H9 (cell line): ENCODE measurements at regions not wholly inside any gene's neighbourhood (a gene's known extent, or its start where the extent isn't known, plus 50 kb on each side); places are given as distances from the start of the nearest gene placed in this dataset.

ENCODE experiments used
- DNase-seq: peaks from one replicate; pipeline ENCODE4 v3.0.0-alpha.2; 2017
- H2AFZ ChIP-seq: one replicate; pipeline ENCODE4 v1.6.1; 2013; ENCODE audit warnings: mild to moderate bottlenecking, low read length, control low read depth, moderate library complexity
- H2AK5ac ChIP-seq: 2 replicates; pipeline ENCODE4 v1.6.1; 2013; ENCODE audit warnings: low read length, control low read depth, mixed read lengths; ENCODE audit not compliant: insufficient read length
- H2BK120ac ChIP-seq: one replicate; pipeline ENCODE4 v1.6.1; 2013; ENCODE audit warnings: low read depth, mild to moderate bottlenecking, low read length, control low read depth, inconsistent platforms; ENCODE audit not compliant: poor library complexity, severe bottlenecking
- H2BK12ac ChIP-seq: 2 replicates; pipeline ENCODE4 v1.6.1; 2013; ENCODE audit warnings: low read length, control low read depth, mixed read lengths, low read depth; ENCODE audit not compliant: insufficient read length
- H2BK15ac ChIP-seq: 2 replicates; pipeline ENCODE4 v1.6.1; 2013; ENCODE audit warnings: low read depth, low read length, control low read depth
- H2BK20ac ChIP-seq: one replicate; pipeline ENCODE4 v1.6.1; 2013; ENCODE audit warnings: low read depth, mild to moderate bottlenecking, low read length, control low read depth, inconsistent platforms; ENCODE audit not compliant: poor library complexity, severe bottlenecking
- H2BK5ac ChIP-seq: 2 replicates; pipeline ENCODE4 v1.6.1; 2013; ENCODE audit warnings: low read length, control low read depth, mixed read lengths; ENCODE audit not compliant: insufficient read length
- H3K14ac ChIP-seq: 2 replicates; pipeline ENCODE4 v1.6.1; 2013; ENCODE audit warnings: low read length, control low read depth; ENCODE audit not compliant: insufficient read depth
- H3K18ac ChIP-seq: 2 replicates; pipeline ENCODE4 v1.6.1; 2013; ENCODE audit warnings: low read depth, mild to moderate bottlenecking, mixed read lengths, low read length, control low read depth; ENCODE audit not compliant: insufficient read length
- H3K23ac ChIP-seq: 2 replicates; pipeline ENCODE4 v1.6.1; 2013; ENCODE audit warnings: low read length, control low read depth, mixed read lengths, low read depth; ENCODE audit not compliant: insufficient read length
- H3K23me2 ChIP-seq: 2 replicates; pipeline ENCODE4 v1.6.1; 2013; ENCODE audit warnings: low read depth, mild to moderate bottlenecking, mixed read lengths, low read length, control low read depth; ENCODE audit not compliant: insufficient read length, poor library complexity, severe bottlenecking
- H3K27ac ChIP-seq: 2 replicates; pipeline ENCODE4 v1.5.1; 2013; ENCODE audit warnings: low read length, control low read depth, mixed read lengths, low read depth; ENCODE audit not compliant: insufficient read length
- H3K27me3 ChIP-seq: 2 replicates; pipeline ENCODE4 v1.6.1; 2013; ENCODE audit warnings: low read length, control low read depth, inconsistent platforms; ENCODE audit not compliant: insufficient read depth
- H3K4ac ChIP-seq: 2 replicates; pipeline ENCODE4 v1.6.1; 2013; ENCODE audit warnings: low read depth, mild to moderate bottlenecking, control low read depth, inconsistent platforms, low read length, moderate library complexity
- H3K4me1 ChIP-seq: 2 replicates; pipeline ENCODE4 v1.6.1; 2013; ENCODE audit warnings: low read length, control low read depth, inconsistent platforms; ENCODE audit not compliant: insufficient read depth
- H3K4me2 ChIP-seq: 2 replicates; pipeline ENCODE4 v1.6.1; 2013; ENCODE audit warnings: low read length, control low read depth, mixed read lengths; ENCODE audit not compliant: insufficient read length, insufficient read depth
- H3K56ac ChIP-seq: 2 replicates; pipeline ENCODE4 v1.6.1; 2013; ENCODE audit warnings: low read depth, mild to moderate bottlenecking, mixed read lengths, low read length, control low read depth; ENCODE audit not compliant: insufficient read length
- H3K79me1 ChIP-seq: 2 replicates; pipeline ENCODE4 v1.6.1; 2013; ENCODE audit warnings: low read depth, mild to moderate bottlenecking, moderate library complexity, low read length, control low read depth, inconsistent platforms; ENCODE audit not compliant: insufficient read depth, poor library complexity, severe bottlenecking
- H3K79me2 ChIP-seq: 2 replicates; pipeline ENCODE4 v1.6.1; 2013; ENCODE audit warnings: low read length, control low read depth, inconsistent platforms; ENCODE audit not compliant: insufficient read depth
- H3K9ac ChIP-seq: 2 replicates; pipeline ENCODE4 v1.6.1; 2013; ENCODE audit warnings: low read length, control low read depth, mixed read lengths; ENCODE audit not compliant: insufficient read length; ENCODE audit errors: extremely low read depth
- H3K9me3 ChIP-seq: one replicate; pipeline ENCODE4 v1.6.1; 2013; ENCODE audit warnings: low read depth, low read length, inconsistent platforms; ENCODE audit not compliant: control insufficient read depth
- H3T11ph ChIP-seq: one replicate; pipeline ENCODE4 v1.6.1; 2013; ENCODE audit warnings: mild to moderate bottlenecking, low read length, control low read depth, inconsistent platforms
- H4K20me1 ChIP-seq: one replicate; pipeline ENCODE4 v1.6.1; 2013; ENCODE audit not compliant: control insufficient read depth, insufficient read length, insufficient read depth
- H4K5ac ChIP-seq: 2 replicates; pipeline ENCODE4 v1.6.1; 2013; ENCODE audit warnings: low read depth, mild to moderate bottlenecking, mixed read lengths, low read length, control low read depth; ENCODE audit not compliant: insufficient read length
- H4K8ac ChIP-seq: replicated peaks from 2 replicates; pipeline ENCODE4 v1.6.1; 2013; ENCODE audit warnings: low read length, control low read depth, mixed read lengths, low read depth; ENCODE audit not compliant: insufficient read length
- H4K91ac ChIP-seq: 2 replicates; pipeline ENCODE4 v1.6.1; 2013; ENCODE audit warnings: low read depth, mild to moderate bottlenecking, moderate library complexity, mixed read lengths, low read length, control low read depth; ENCODE audit not compliant: insufficient read length
- H3K27ac Mint-ChIP-seq, 3 experiments: 2 replicates in 2 of 3; 3 replicates in 1 of 3; pipeline ENCODE4 v1.8.0; 2020 to 2021; ENCODE audit warnings: mixed read lengths in 3 of 3, mild to moderate bottlenecking in 1 of 3, moderate library complexity in 1 of 3
- H3K27me3 Mint-ChIP-seq: 2 replicates; pipeline ENCODE4 v1.8.0; 2021; ENCODE audit warnings: low read depth, mild to moderate bottlenecking, moderate library complexity, mixed read lengths
- H3K36me3 Mint-ChIP-seq, 3 experiments: 2 replicates in 2 of 3; 3 replicates in 1 of 3; pipeline ENCODE4 v1.8.0; 2020 to 2021; ENCODE audit warnings: low read depth in 3 of 3, mixed read lengths in 3 of 3; ENCODE audit not compliant: insufficient read depth in 1 of 3
- H3K4me1 Mint-ChIP-seq, 2 experiments: 2 replicates each; pipeline ENCODE4 v1.8.0; 2020; ENCODE audit warnings: mixed read lengths in 2 of 2
- H3K4me3 Mint-ChIP-seq, 2 experiments: 2 replicates in 1 of 2; 3 replicates in 1 of 2; pipeline ENCODE4 v1.8.0; 2020 to 2021; ENCODE audit warnings: mild to moderate bottlenecking in 2 of 2, mixed read lengths in 2 of 2, moderate library complexity in 1 of 2
- H3K9me3 Mint-ChIP-seq, 2 experiments: 2 replicates in 1 of 2; 3 replicates in 1 of 2; pipeline ENCODE4 v1.8.0; 2020; ENCODE audit warnings: mild to moderate bottlenecking in 2 of 2, mixed read lengths in 2 of 2, moderate library complexity in 1 of 2
- WGBS: extraction: QIAGEN DNeasy Blood & Tissue Kit; methylation state at CpG from one replicate; pipeline ENCODE4 v1.1.7; 2013; ENCODE audit warnings: missing lambda C conversion rate, low lambda C conversion rate, mixed read lengths; ENCODE audit not compliant: insufficient read length; ENCODE audit errors: extremely low coverage; 5-methylcytosine and 5-hydroxymethylcytosine counted together
- TF ChIP-seq, protein P1 (sequence below): fragments of 200-600 bp; sonication (generic); conservative IDR thresholded peaks from 3 replicates; pipeline ENCODE4 v1.8.0; 2021; ENCODE audit warnings: antibody characterized with exemption, mild to moderate bottlenecking

DNA sequence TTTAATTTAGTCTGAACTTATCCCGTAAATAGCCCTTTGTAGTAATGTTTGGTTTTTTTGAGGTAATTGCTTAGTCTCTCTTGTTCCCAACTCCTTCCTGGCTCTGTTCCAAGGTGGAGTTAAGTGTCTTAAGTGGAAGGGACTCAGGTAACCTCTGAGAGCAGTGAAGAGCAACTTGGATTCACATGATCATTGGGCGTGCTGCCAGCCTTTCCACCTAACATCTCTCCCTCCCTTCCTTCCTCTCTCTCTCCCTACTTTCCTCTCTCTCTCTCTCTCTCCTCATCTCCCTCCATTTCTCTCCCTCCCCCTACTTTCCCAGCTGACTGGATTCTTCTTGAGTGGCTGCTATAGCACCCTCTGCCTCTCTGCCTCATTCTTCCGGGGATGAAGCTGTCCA is 232.9 kb upstream of the SASH1 start:
- no peak for DNase-seq
- Histone ChIP-seq H2AFZ (no peak overlapping the region), H2BK20ac (no peak overlapping the region), H3T11ph (no peak overlapping the region), H2BK15ac (no peak overlapping the region), H3K23ac (no peak overlapping the region), H4K20me1 (no peaks in the 10 kb centered on the region), H3K79me2 (no peaks in the 10 kb centered on the region), H2AK5ac (no peak overlapping the region), H3K9me3 (no peaks in the 10 kb centered on the region), H2BK12ac (no peak overlapping the region), H3K27me3 (no peaks in the 10 kb centered on the region), H2BK5ac (no peak overlapping the region), H3K9ac (no peak overlapping the region), H4K5ac (no peak overlapping the region), H3K18ac (no peak overlapping the region), H3K4ac (no peak overlapping the region), H4K91ac (no peak overlapping the region), H2BK120ac (no peak overlapping the region), H3K56ac (no peak overlapping the region), H3K4me1 (no peaks in the 10 kb centered on the region), H3K14ac (no peak overlapping the region), H3K27ac (no peak overlapping the region), H3K23me2 (no peaks in the 10 kb centered on the region), H4K8ac (no peak overlapping the region), H3K4me2 (no peak overlapping the region), H3K79me1 (no peaks in the 10 kb centered on the region)
- Mint-ChIP-seq H3K27ac (no peak overlapping the region), H3K9me3 (no peaks in the 10 kb centered on the region), H3K27me3 (no peaks in the 10 kb centered on the region), H3K4me1 (no peaks in the 10 kb centered on the region), H3K4me3 (no peak overlapping the region), H3K36me3 (no peaks in the 10 kb centered on the region)
- TF ChIP-seq, protein P1, sequence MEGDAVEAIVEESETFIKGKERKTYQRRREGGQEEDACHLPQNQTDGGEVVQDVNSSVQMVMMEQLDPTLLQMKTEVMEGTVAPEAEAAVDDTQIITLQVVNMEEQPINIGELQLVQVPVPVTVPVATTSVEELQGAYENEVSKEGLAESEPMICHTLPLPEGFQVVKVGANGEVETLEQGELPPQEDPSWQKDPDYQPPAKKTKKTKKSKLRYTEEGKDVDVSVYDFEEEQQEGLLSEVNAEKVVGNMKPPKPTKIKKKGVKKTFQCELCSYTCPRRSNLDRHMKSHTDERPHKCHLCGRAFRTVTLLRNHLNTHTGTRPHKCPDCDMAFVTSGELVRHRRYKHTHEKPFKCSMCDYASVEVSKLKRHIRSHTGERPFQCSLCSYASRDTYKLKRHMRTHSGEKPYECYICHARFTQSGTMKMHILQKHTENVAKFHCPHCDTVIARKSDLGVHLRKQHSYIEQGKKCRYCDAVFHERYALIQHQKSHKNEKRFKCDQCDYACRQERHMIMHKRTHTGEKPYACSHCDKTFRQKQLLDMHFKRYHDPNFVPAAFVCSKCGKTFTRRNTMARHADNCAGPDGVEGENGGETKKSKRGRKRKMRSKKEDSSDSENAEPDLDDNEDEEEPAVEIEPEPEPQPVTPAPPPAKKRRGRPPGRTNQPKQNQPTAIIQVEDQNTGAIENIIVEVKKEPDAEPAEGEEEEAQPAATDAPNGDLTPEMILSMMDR = no peak
- no CpG with 5 or more reads among the region's 3 CpGs for WGBS
